H9 (cell line): ENCODE measurements at regions not wholly inside any gene's neighbourhood (a gene's known extent, or its start where the extent isn't known, plus 50 kb on each side); places are given as distances from the start of the nearest gene placed in this dataset.

Source experiments
- DNase-seq: peaks from one replicate; pipeline ENCODE4 v3.0.0-alpha.2; 2017
- H2AFZ ChIP-seq: one replicate; pipeline ENCODE4 v1.6.1; 2013; ENCODE audit warnings: mild to moderate bottlenecking, low read length, control low read depth, moderate library complexity
- H2AK5ac ChIP-seq: 2 replicates; pipeline ENCODE4 v1.6.1; 2013; ENCODE audit warnings: low read length, control low read depth, mixed read lengths; ENCODE audit not compliant: insufficient read length
- H2BK120ac ChIP-seq: one replicate; pipeline ENCODE4 v1.6.1; 2013; ENCODE audit warnings: low read depth, mild to moderate bottlenecking, low read length, control low read depth, inconsistent platforms; ENCODE audit not compliant: poor library complexity, severe bottlenecking
- H2BK12ac ChIP-seq: 2 replicates; pipeline ENCODE4 v1.6.1; 2013; ENCODE audit warnings: low read length, control low read depth, mixed read lengths, low read depth; ENCODE audit not compliant: insufficient read length
- H2BK15ac ChIP-seq: 2 replicates; pipeline ENCODE4 v1.6.1; 2013; ENCODE audit warnings: low read depth, low read length, control low read depth
- H2BK20ac ChIP-seq: one replicate; pipeline ENCODE4 v1.6.1; 2013; ENCODE audit warnings: low read depth, mild to moderate bottlenecking, low read length, control low read depth, inconsistent platforms; ENCODE audit not compliant: poor library complexity, severe bottlenecking
- H2BK5ac ChIP-seq: 2 replicates; pipeline ENCODE4 v1.6.1; 2013; ENCODE audit warnings: low read length, control low read depth, mixed read lengths; ENCODE audit not compliant: insufficient read length
- H3K14ac ChIP-seq: 2 replicates; pipeline ENCODE4 v1.6.1; 2013; ENCODE audit warnings: low read length, control low read depth; ENCODE audit not compliant: insufficient read depth
- H3K18ac ChIP-seq: 2 replicates; pipeline ENCODE4 v1.6.1; 2013; ENCODE audit warnings: low read depth, mild to moderate bottlenecking, mixed read lengths, low read length, control low read depth; ENCODE audit not compliant: insufficient read length
- H3K23ac ChIP-seq: 2 replicates; pipeline ENCODE4 v1.6.1; 2013; ENCODE audit warnings: low read length, control low read depth, mixed read lengths, low read depth; ENCODE audit not compliant: insufficient read length
- H3K23me2 ChIP-seq: 2 replicates; pipeline ENCODE4 v1.6.1; 2013; ENCODE audit warnings: low read depth, mild to moderate bottlenecking, mixed read lengths, low read length, control low read depth; ENCODE audit not compliant: insufficient read length, poor library complexity, severe bottlenecking
- H3K27ac ChIP-seq: 2 replicates; pipeline ENCODE4 v1.5.1; 2013; ENCODE audit warnings: low read length, control low read depth, mixed read lengths, low read depth; ENCODE audit not compliant: insufficient read length
- H3K27me3 ChIP-seq: 2 replicates; pipeline ENCODE4 v1.6.1; 2013; ENCODE audit warnings: low read length, control low read depth, inconsistent platforms; ENCODE audit not compliant: insufficient read depth
- H3K4ac ChIP-seq: 2 replicates; pipeline ENCODE4 v1.6.1; 2013; ENCODE audit warnings: low read depth, mild to moderate bottlenecking, control low read depth, inconsistent platforms, low read length, moderate library complexity
- H3K4me1 ChIP-seq: 2 replicates; pipeline ENCODE4 v1.6.1; 2013; ENCODE audit warnings: low read length, control low read depth, inconsistent platforms; ENCODE audit not compliant: insufficient read depth
- H3K4me2 ChIP-seq: 2 replicates; pipeline ENCODE4 v1.6.1; 2013; ENCODE audit warnings: low read length, control low read depth, mixed read lengths; ENCODE audit not compliant: insufficient read length, insufficient read depth
- H3K56ac ChIP-seq: 2 replicates; pipeline ENCODE4 v1.6.1; 2013; ENCODE audit warnings: low read depth, mild to moderate bottlenecking, mixed read lengths, low read length, control low read depth; ENCODE audit not compliant: insufficient read length
- H3K79me1 ChIP-seq: 2 replicates; pipeline ENCODE4 v1.6.1; 2013; ENCODE audit warnings: low read depth, mild to moderate bottlenecking, moderate library complexity, low read length, control low read depth, inconsistent platforms; ENCODE audit not compliant: insufficient read depth, poor library complexity, severe bottlenecking
- H3K79me2 ChIP-seq: 2 replicates; pipeline ENCODE4 v1.6.1; 2013; ENCODE audit warnings: low read length, control low read depth, inconsistent platforms; ENCODE audit not compliant: insufficient read depth
- H3K9ac ChIP-seq: 2 replicates; pipeline ENCODE4 v1.6.1; 2013; ENCODE audit warnings: low read length, control low read depth, mixed read lengths; ENCODE audit not compliant: insufficient read length; ENCODE audit errors: extremely low read depth
- H3K9me3 ChIP-seq: one replicate; pipeline ENCODE4 v1.6.1; 2013; ENCODE audit warnings: low read depth, low read length, inconsistent platforms; ENCODE audit not compliant: control insufficient read depth
- H3T11ph ChIP-seq: one replicate; pipeline ENCODE4 v1.6.1; 2013; ENCODE audit warnings: mild to moderate bottlenecking, low read length, control low read depth, inconsistent platforms
- H4K20me1 ChIP-seq: one replicate; pipeline ENCODE4 v1.6.1; 2013; ENCODE audit not compliant: control insufficient read depth, insufficient read length, insufficient read depth
- H4K5ac ChIP-seq: 2 replicates; pipeline ENCODE4 v1.6.1; 2013; ENCODE audit warnings: low read depth, mild to moderate bottlenecking, mixed read lengths, low read length, control low read depth; ENCODE audit not compliant: insufficient read length
- H4K8ac ChIP-seq: replicated peaks from 2 replicates; pipeline ENCODE4 v1.6.1; 2013; ENCODE audit warnings: low read length, control low read depth, mixed read lengths, low read depth; ENCODE audit not compliant: insufficient read length
- H4K91ac ChIP-seq: 2 replicates; pipeline ENCODE4 v1.6.1; 2013; ENCODE audit warnings: low read depth, mild to moderate bottlenecking, moderate library complexity, mixed read lengths, low read length, control low read depth; ENCODE audit not compliant: insufficient read length
- H3K27ac Mint-ChIP-seq, 3 experiments: 2 replicates in 2 of 3; 3 replicates in 1 of 3; pipeline ENCODE4 v1.8.0; 2020 to 2021; ENCODE audit warnings: mixed read lengths in 3 of 3, mild to moderate bottlenecking in 1 of 3, moderate library complexity in 1 of 3
- H3K27me3 Mint-ChIP-seq: 2 replicates; pipeline ENCODE4 v1.8.0; 2021; ENCODE audit warnings: low read depth, mild to moderate bottlenecking, moderate library complexity, mixed read lengths
- H3K36me3 Mint-ChIP-seq, 3 experiments: 2 replicates in 2 of 3; 3 replicates in 1 of 3; pipeline ENCODE4 v1.8.0; 2020 to 2021; ENCODE audit warnings: low read depth in 3 of 3, mixed read lengths in 3 of 3; ENCODE audit not compliant: insufficient read depth in 1 of 3
- H3K4me1 Mint-ChIP-seq, 2 experiments: 2 replicates each; pipeline ENCODE4 v1.8.0; 2020; ENCODE audit warnings: mixed read lengths in 2 of 2
- H3K4me3 Mint-ChIP-seq, 2 experiments: 2 replicates in 1 of 2; 3 replicates in 1 of 2; pipeline ENCODE4 v1.8.0; 2020 to 2021; ENCODE audit warnings: mild to moderate bottlenecking in 2 of 2, mixed read lengths in 2 of 2, moderate library complexity in 1 of 2
- H3K9me3 Mint-ChIP-seq, 2 experiments: 2 replicates in 1 of 2; 3 replicates in 1 of 2; pipeline ENCODE4 v1.8.0; 2020; ENCODE audit warnings: mild to moderate bottlenecking in 2 of 2, mixed read lengths in 2 of 2, moderate library complexity in 1 of 2
- WGBS: extraction: QIAGEN DNeasy Blood & Tissue Kit; methylation state at CpG from one replicate; pipeline ENCODE4 v1.1.7; 2013; ENCODE audit warnings: missing lambda C conversion rate, low lambda C conversion rate, mixed read lengths; ENCODE audit not compliant: insufficient read length; ENCODE audit errors: extremely low coverage; 5-methylcytosine and 5-hydroxymethylcytosine counted together
- TF ChIP-seq, protein P1 (sequence below): fragments of 200-600 bp; sonication (generic); conservative IDR thresholded peaks from 3 replicates; pipeline ENCODE4 v1.8.0; 2021; ENCODE audit warnings: antibody characterized with exemption, mild to moderate bottlenecking

DNA sequence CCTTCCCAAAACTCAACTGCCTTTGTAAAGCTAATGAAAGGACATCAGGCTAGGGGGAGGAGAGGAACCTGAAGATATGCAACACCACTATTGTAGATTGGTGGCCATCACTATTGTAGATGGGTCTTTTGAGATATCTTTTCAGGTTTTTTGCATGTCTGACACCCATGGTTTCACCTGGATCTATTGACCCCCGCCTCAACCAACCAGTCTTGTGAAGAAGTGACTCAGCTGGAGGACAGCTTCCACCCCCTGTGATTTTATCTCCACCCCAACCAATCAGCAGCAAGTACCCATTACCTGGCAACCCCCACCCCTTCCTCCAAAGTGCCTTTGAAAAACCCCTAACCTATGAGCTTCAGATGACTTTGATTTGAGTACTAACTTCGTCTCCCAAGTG is 382.6 kb upstream of the GOT2 start:
- Mint-ChIP-seq H3K36me3 (peaks cover 0 to 4% (median 0%) of the 10 kb centered on the region in 3 experiments; a peak in 2 of 7 replicates), H3K27ac (peak overlapping the region in 2 of 3 experiments; percentile 61 to 84; a peak in 3 of 7 replicates), H3K9me3 (peaks cover 0 to 3% of the 10 kb centered on the region in 2 experiments; a peak in 1 of 5 replicates), H3K27me3 (no peaks in the 10 kb centered on the region), H3K4me3 (no peak overlapping the region), H3K4me1 (peaks cover 11 to 13% of the 10 kb centered on the region in 2 experiments)
- Histone ChIP-seq H3K23ac (no peak overlapping the region), H3K27me3 (no peaks in the 10 kb centered on the region), H3K9ac (no peak overlapping the region), H2BK20ac (no peak overlapping the region), H2BK15ac (no peak overlapping the region), H3K4me2 (no peak overlapping the region), H2BK12ac (no peak overlapping the region), H4K8ac (no peak overlapping the region), H4K91ac (no peak overlapping the region), H3K14ac (no peak overlapping the region), H2AFZ (no peak overlapping the region), H3K18ac (no peak overlapping the region), H3K56ac (no peak overlapping the region), H3K4me1 (no peaks in the 10 kb centered on the region; the same call in 1 of the 2 replicates), H3K23me2 (no peaks in the 10 kb centered on the region), H4K5ac (no peak overlapping the region), H2BK120ac (no peak overlapping the region), H3K79me1 (no peaks in the 10 kb centered on the region), H3K27ac (no peak overlapping the region), H2AK5ac (no peak overlapping the region), H3K4ac (no peak overlapping the region), H3K9me3 (no peaks in the 10 kb centered on the region), H3K79me2 (no peaks in the 10 kb centered on the region), H2BK5ac (no peak overlapping the region), H3T11ph (no peak overlapping the region), H4K20me1 (no peaks in the 10 kb centered on the region)
- WGBS: no CpG with 5 or more reads among the region's 2 CpGs
- TF ChIP-seq, protein P1, sequence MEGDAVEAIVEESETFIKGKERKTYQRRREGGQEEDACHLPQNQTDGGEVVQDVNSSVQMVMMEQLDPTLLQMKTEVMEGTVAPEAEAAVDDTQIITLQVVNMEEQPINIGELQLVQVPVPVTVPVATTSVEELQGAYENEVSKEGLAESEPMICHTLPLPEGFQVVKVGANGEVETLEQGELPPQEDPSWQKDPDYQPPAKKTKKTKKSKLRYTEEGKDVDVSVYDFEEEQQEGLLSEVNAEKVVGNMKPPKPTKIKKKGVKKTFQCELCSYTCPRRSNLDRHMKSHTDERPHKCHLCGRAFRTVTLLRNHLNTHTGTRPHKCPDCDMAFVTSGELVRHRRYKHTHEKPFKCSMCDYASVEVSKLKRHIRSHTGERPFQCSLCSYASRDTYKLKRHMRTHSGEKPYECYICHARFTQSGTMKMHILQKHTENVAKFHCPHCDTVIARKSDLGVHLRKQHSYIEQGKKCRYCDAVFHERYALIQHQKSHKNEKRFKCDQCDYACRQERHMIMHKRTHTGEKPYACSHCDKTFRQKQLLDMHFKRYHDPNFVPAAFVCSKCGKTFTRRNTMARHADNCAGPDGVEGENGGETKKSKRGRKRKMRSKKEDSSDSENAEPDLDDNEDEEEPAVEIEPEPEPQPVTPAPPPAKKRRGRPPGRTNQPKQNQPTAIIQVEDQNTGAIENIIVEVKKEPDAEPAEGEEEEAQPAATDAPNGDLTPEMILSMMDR: no peak
- peak; percentile 33 for DNase-seq
